ENCODE measurements at regions not wholly inside any gene's neighbourhood (a gene's known extent, or its start where the extent isn't known, plus 50 kb on each side); places are given as distances from the start of the nearest gene placed in this dataset.

GRCh38 chr21:35346697-35347096 is 297.6 kb upstream of the RUNX1 start:
- no peak for FAIRE-seq
- POLR2A ChIA-PET: no interaction called here
- no peak overlapping the region for H3K4me3 ChIP-seq (replicated peaks in 1 of 3; ENCODE audit: insufficient read depth in 1 of 3, low read depth in 1 of 3, low read length in 3 of 3)

More at GRCh38 chr21:35346697-35347096, 297.6 kb upstream of the RUNX1 start:
- Histone ChIP-seq H3K36me3 (ENCODE audit: control insufficient read depth in 2 of 2, extremely low read depth in 1 of 2, insufficient read depth in 2 of 2, low read length in 2 of 2) (no peaks in the 10 kb centered on the region), H3K4me2 (ENCODE audit: insufficient read depth, low read length) (no peak overlapping the region), H3K9me3 (replicated peaks; ENCODE audit: control insufficient read depth, insufficient read depth, low read length) (no peaks in the 10 kb centered on the region), H2AFZ (ENCODE audit: low read depth, low read length) (no peak overlapping the region), H3K79me2 (ENCODE audit: control insufficient read depth, insufficient read depth, low read length) (no peaks in the 10 kb centered on the region), H3K27me3 (ENCODE audit: control insufficient read depth in 2 of 2, insufficient read depth in 2 of 2, low read length in 2 of 2) (peaks cover 0 to 5% of the 10 kb centered on the region in 2 experiments), H3K4me1 (ENCODE audit: control insufficient read depth, extremely low read depth, insufficient read depth, low read length) (no peaks in the 10 kb centered on the region), H4K20me1 (replicated peaks; ENCODE audit: control insufficient read depth, extremely low read depth, insufficient read depth, low read length) (no peaks in the 10 kb centered on the region), H3K9ac (replicated peaks; ENCODE audit: extremely low read depth, insufficient read depth, low read length) (no peak overlapping the region), H3K9me1 (replicated peaks; ENCODE audit: control insufficient read depth, extremely low read depth, insufficient read depth, low read length) (no peaks in the 10 kb centered on the region), H3K27ac (ENCODE audit: insufficient read depth, low read depth, low read length) (no peak overlapping the region)
- CTCF ChIA-PET: interaction anchor here (1.1 to 1.8 kb wide), 2 partner anchors 9 to 14 kb away, joined by 3 to 5 read pairs; no protein-coding TSS in a partner anchor
- no peak for DNase-seq (ENCODE audit: low read depth, low spot score)
- BruUV-seq (replicated peaks): no TSS peak
- TF ChIP-seq MAX (IDR thresholded peaks at IDR 0.05; ENCODE audit: insufficient read depth, insufficient read length) (no peak), EZH2 (IDR thresholded peaks at IDR 0.05; ENCODE audit: borderline replicate concordance, low read depth, low read length, severe bottlenecking) (no peak), MYC (IDR thresholded peaks at IDR 0.05; ENCODE audit: low read depth, low read length) (no peak), CTCF (IDR thresholded peaks at IDR 0.05; ENCODE audit: extremely low read depth in 1 of 2, insufficient read depth in 1 of 2, low read depth in 1 of 2, low read length in 2 of 2) (no peak), POLR2AphosphoS5 (IDR thresholded peaks at IDR 0.05; ENCODE audit: insufficient read depth, low read depth, low read length) (no peak)
- dilution Hi-C loops (cut with MboI; ENCODE audit: extremely low pct_ligation_motif_present, low sequenced_read_pairs) (no loop called here), intact Hi-C loops (cut with micrococcal nuclease) (no loop called here)

All from endothelial cell of umbilical vein (primary cell).